Body of pancreas (tissue), 4 donors: ENCODE measurements at regions not wholly inside any gene's neighbourhood (a gene's known extent, or its start where the extent isn't known, plus 50 kb on each side); places are given as distances from the start of the nearest gene placed in this dataset.

Experiments used
- CTCF ChIP-seq, 7 experiments: fragments of 450-650 bp in 4 of 7; fragments of 200-600 bp in 3 of 7; sonication (generic) in 3 of 7; IDR thresholded peaks; one replicate each; pipeline ENCODE4 v1.5.1; 2016 to 2019; ENCODE audit warnings: antibody characterized with exemption in 7 of 7
- POLR2A ChIP-seq, 3 donors: fragments of 450-650 bp; IDR thresholded peaks; one replicate each; pipeline ENCODE4 v1.6.1; 2016; ENCODE audit warnings: antibody characterized with exemption in 3 of 3, mild to moderate bottlenecking in 2 of 3

- TF ChIP-seq POLR2A (IDR thresholded peaks at IDR 0.05): no peak
- TF ChIP-seq CTCF (IDR thresholded peaks at IDR 0.05): no peak
Measured at GRCh38 chr7:13727751-13728150, 261.7 kb downstream of the ETV1 start.
